ENCODE measurements at regions not wholly inside any gene's neighbourhood (a gene's known extent, or its start where the extent isn't known, plus 50 kb on each side); places are given as distances from the start of the nearest gene placed in this dataset.

- Histone ChIP-seq H3K27ac (no peak overlapping the region), H3K4me1 (no peaks in the 10 kb centered on the region), H3K4me3 (no peak overlapping the region), H3K9me3 (no peaks in the 10 kb centered on the region), H3K27me3 (no peaks in the 10 kb centered on the region), H3K36me3 (ENCODE audit: low read depth, missing control alignments) (no peaks in the 10 kb centered on the region)
- DNase-seq, result no peak
- intact Hi-C loops (cut with DNase I; ENCODE audit: low total_unique reads), result no loop called here
- no peak for TF ChIP-seq POLR2A (IDR thresholded peaks at IDR 0.05)
- TF ChIP-seq, protein P1, sequence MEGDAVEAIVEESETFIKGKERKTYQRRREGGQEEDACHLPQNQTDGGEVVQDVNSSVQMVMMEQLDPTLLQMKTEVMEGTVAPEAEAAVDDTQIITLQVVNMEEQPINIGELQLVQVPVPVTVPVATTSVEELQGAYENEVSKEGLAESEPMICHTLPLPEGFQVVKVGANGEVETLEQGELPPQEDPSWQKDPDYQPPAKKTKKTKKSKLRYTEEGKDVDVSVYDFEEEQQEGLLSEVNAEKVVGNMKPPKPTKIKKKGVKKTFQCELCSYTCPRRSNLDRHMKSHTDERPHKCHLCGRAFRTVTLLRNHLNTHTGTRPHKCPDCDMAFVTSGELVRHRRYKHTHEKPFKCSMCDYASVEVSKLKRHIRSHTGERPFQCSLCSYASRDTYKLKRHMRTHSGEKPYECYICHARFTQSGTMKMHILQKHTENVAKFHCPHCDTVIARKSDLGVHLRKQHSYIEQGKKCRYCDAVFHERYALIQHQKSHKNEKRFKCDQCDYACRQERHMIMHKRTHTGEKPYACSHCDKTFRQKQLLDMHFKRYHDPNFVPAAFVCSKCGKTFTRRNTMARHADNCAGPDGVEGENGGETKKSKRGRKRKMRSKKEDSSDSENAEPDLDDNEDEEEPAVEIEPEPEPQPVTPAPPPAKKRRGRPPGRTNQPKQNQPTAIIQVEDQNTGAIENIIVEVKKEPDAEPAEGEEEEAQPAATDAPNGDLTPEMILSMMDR (IDR thresholded peaks at IDR 0.05), result no peak
Observed at GRCh38 chr6:97702248-97702647, 419.2 kb upstream of the MMS22L start.

- no peak for DNase-seq
- H3K27me3 ChIP-seq, result no peaks in the 10 kb centered on the region
- H3K4me3 ChIP-seq, result no peak overlapping the region
- H3K36me3 ChIP-seq (ENCODE audit: low read depth, missing control alignments), result no peaks in the 10 kb centered on the region
- H3K9me3 ChIP-seq, result no peaks in the 10 kb centered on the region
- WGBS, 2 donors, result 68 to 74% methylated on average over 2 of the region's 2 CpGs
- H3K4me1 ChIP-seq, result no peaks in the 10 kb centered on the region
- intact Hi-C loops (cut with DNase I; ENCODE audit: low total_unique reads), result no loop called here
- H3K27ac ChIP-seq, result no peak overlapping the region
- no peak for TF ChIP-seq POLR2A (IDR thresholded peaks at IDR 0.05)
- TF ChIP-seq, protein P1 (IDR thresholded peaks at IDR 0.05), result no peak
Observed at GRCh38 chr6:97703661-97704060, 420.6 kb upstream of the MMS22L start.

DNA sequence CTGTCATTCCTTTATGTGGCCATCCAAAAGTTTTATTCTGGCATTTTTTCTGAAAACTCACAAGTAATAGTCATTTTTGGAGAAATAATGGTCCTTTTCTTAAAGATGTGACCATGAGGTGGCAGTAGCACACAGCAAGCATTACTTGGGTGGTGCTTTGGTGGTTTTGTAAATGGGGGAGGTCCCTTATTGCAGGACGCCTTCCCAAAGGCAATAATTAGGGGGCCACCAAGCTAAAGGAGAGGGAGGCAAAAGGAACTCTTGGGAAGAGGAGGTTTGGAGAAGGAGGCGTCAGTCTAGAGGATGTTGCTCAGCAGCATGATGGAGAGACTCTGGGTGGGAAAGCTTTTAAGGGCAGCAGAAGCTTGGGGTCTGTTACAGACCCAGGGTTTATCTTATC is 422.6 kb upstream of the MMS22L start:
- Histone ChIP-seq H3K36me3 (ENCODE audit: low read depth, missing control alignments) (no peaks in the 10 kb centered on the region), H3K9me3 (no peaks in the 10 kb centered on the region), H3K4me3 (no peak overlapping the region), H3K4me1 (no peaks in the 10 kb centered on the region), H3K27me3 (no peaks in the 10 kb centered on the region), H3K27ac (no peak overlapping the region)
- intact Hi-C loops (cut with DNase I; ENCODE audit: low total_unique reads), result no loop called here
- TF ChIP-seq POLR2A (IDR thresholded peaks at IDR 0.05), result no peak
- TF ChIP-seq, protein P1 (IDR thresholded peaks at IDR 0.05), result no peak
- DNase-seq, result no peak
- 34% methylated on average over 2 of the region's 2 CpGs for WGBS, 2 donors

DNA sequence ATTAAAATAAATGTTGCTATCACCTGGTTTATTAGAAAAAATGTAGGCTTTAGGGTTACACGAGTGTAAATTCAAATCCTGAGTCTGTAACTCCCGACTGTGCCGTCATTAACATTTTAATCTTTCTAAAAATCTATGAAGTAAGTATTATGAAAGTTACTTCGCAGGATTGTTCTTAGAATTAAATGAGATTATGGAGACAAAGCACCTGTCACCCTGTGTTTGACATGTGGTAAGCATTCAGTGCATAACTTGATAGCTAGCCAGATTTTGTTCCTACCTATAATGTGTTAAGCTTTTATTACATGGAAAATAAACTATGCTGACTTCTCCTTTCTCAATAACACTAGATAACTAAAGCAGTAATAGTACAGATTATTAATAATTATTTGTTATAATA is 429.7 kb upstream of the MMS22L start:
- WGBS, 2 donors, result 90% methylated on average over 4 of the region's 4 CpGs
- no peak overlapping the region for H3K4me3 ChIP-seq
- no peak for DNase-seq
- TF ChIP-seq, protein P1 (IDR thresholded peaks at IDR 0.05), result no peak
- TF ChIP-seq POLR2A (IDR thresholded peaks at IDR 0.05), result no peak
- intact Hi-C loops (cut with DNase I; ENCODE audit: low total_unique reads), result no loop called here
- H3K4me1 ChIP-seq, result no peaks in the 10 kb centered on the region
- no peak overlapping the region for H3K27ac ChIP-seq
- H3K36me3 ChIP-seq (ENCODE audit: low read depth, missing control alignments), result no peaks in the 10 kb centered on the region
- no peaks in the 10 kb centered on the region for H3K27me3 ChIP-seq
- H3K9me3 ChIP-seq, result no peaks in the 10 kb centered on the region

DNA sequence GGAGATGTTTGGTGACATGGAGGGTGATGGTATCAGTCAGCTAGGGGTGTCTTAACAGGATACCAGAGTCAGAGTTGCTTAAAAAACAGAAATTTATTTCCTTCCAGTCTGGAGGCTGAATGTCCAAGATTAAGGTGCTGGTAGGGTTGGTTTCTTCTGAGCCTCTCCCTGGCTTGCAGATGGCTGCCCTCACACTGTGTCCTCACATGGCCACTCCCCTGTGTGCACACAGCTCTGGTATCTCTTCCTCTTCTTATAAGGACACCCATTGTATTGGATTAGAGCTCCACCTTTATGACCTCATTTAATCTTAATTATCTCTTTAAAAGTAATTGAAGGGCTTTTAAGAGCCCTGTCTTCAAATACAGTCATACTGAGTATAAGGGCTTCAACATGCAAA is 431.8 kb upstream of the MMS22L start:
- DNase-seq, result no peak
- H3K36me3 ChIP-seq (ENCODE audit: low read depth, missing control alignments), result no peaks in the 10 kb centered on the region
- H3K4me3 ChIP-seq, result no peak overlapping the region
- intact Hi-C loops (cut with DNase I; ENCODE audit: low total_unique reads), result no loop called here
- no peaks in the 10 kb centered on the region for H3K4me1 ChIP-seq
- TF ChIP-seq, protein P1 (IDR thresholded peaks at IDR 0.05), result no peak
- TF ChIP-seq POLR2A (IDR thresholded peaks at IDR 0.05), result no peak
- no peaks in the 10 kb centered on the region for H3K9me3 ChIP-seq
- no peak overlapping the region for H3K27ac ChIP-seq
- no peaks in the 10 kb centered on the region for H3K27me3 ChIP-seq

Measured in testis (tissue), 2 donors.